NCI-H82 treated with DMSO at 0.1 percent for 48 hours (cell line): ENCODE measurements at regions not wholly inside any gene's neighbourhood (a gene's known extent, or its start where the extent isn't known, plus 50 kb on each side); places are given as distances from the start of the nearest gene placed in this dataset.
"Not testable (repeated sequence)": the region's sequence is repeated elsewhere in the genome, so short reads cannot be mapped to it uniquely, and the experiment has no call there.

Experiments used
- DNase-seq: peaks from one replicate; lab custom pipeline; 2025; ENCODE audit not compliant: unreplicated experiment; lab: John Stamatoyannopoulos, UW

DNA sequence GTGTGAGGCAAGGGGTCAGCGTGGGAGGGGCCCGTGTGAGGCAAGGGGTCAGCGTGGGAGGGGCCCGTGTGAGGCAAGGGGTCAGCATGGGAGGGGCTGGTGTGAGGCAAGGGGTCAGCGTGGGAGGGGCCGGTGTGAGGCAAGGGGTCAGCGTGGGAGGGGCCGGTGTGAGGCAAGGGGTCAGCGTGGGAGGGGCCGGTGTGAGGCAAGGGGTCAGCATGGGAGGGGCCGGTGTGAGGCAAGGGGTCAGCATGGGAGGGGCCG, 119.2 kb downstream of the SEPTIN14 start:
- not testable (repeated sequence) for DNase-seq

DNA sequence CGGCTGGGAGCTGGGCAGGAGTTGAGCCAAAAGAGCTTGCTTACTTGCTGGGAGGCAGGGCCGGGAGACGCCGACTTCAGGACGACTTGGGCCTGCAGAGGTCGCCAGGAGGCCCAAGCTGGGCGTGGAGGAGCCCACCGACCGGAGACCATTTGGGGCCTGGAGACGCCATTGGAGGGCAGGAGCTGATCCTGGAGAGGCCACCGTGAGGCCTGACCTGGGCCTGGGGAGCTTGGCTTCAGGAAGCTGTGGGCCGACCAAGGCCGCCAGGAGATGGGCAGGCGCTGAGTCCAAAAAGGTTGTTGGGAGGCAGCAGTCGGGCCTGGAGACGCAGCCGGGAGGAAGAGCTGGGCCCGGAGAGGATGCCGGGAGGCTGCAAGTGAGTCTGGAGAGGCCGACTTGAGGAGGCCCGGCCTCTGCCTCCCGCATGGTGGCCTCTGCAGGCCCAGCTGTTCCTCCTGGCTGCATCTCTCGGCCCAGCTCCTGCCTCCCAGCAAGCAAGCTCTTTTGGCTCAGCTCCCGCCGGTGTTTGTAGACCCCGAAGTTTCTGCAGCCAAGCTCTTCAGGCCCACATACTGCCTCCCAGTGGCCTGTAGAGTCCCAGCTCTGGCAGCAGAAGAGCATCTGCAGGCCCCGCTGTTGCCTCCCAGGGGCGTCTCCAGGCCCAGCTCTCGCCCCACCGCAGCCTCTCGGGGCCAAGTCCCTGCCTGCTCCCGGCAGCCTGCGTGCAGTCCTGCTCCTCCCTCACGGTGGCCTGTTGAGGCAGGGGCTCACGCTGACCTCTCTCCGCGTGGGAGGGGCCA, 119.7 kb downstream of the SEPTIN14 start:
- not testable (repeated sequence) for DNase-seq

- DNase-seq = not testable (repeated sequence)
These were observed 120.6 kb downstream of the SEPTIN14 start for GRCh38 chr7:55741721-55742631.

GRCh38 chr7:55740633-55741250, 121.8 kb downstream of the SEPTIN14 start:
- DNase-seq = not testable (repeated sequence)

DNA sequence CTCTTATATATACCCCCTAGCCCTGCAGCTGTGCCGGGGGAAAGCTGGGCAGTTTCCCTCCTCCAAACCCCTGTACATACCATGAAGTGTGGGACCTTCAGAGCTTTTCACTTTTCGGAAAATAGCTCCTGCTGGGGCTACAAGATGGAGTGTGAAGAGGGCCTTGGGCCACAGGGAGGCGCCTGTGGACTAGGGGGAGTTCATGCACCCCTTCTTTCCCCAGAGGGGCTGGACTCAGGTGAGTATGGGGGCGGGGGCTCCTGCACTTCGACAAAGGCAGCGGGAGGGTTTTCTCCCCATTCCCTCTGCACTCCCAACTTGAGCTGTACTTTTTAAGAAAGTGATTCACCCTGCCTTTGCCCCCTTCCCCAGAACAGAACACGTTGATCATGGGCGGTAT, 122.5 kb downstream of the SEPTIN14 start:
- DNase-seq = not testable (repeated sequence)

- not testable (repeated sequence) for DNase-seq
These were observed 125.8 kb downstream of the SEPTIN14 start for GRCh38 chr7:55736641-55737221.

GRCh38 chr7:55733241-55734140, 129.1 kb downstream of the SEPTIN14 start:
- DNase-seq = no peak

GRCh38 chr7:55731931-55732330, 130.6 kb downstream of the SEPTIN14 start:
- no peak for DNase-seq

DNA sequence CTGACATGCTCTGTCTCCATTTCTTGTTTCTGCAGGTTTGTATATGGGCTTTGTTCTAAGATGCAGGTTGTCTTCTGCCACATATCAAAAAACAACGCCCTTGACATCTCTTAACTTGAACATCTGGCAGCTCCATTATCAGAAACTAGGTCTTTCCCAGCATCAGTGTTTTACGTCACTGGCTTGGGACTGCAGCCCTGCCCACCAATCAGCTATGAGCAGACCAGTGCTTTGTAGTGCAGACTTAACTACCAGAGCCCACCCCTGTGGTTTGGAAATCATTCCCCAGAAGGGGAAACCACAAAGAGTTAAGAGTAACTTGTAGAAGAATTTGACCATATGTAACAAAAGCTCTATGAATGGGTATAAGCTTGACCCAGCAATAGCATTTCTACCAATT, 132.4 kb downstream of the SEPTIN14 start:
- no peak for DNase-seq

- no peak for DNase-seq
These were observed 139.0 kb downstream of the SEPTIN14 start for GRCh38 chr7:55723621-55723941.

DNA sequence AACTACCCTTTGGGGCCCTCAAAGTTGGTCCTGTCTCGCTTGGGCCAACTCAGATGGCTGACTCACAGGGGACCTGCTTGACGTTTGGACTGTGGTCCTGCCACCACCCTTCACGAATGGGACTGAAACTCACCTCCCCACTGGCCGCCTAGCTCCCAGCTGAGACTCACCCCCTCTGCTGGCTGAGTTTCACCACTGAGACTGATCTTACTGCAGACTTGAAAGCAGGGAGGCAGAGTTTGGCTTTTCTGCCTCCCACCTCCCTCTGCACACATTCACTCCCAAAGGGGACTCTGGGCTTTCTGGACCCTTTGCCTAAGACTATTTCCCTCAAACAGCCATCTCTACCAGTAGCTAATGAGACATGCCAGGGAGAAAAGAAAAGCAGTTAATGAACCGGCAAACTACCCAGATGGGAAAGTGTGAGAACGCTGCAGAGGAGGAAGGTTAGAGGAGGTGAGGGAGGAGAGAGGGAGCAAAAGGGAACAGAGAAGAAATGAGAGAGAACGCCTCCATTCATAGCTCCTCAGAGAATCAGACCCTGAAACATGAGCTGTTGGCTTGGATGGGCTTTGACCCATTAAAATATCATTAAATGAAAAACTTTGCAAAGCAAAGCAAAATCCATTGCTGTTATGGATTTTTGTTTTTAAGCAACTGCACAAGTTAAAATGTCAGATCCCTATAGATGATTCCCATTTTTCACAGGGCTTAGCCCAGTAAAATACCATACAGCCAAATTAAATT, 139.5 kb downstream of the SEPTIN14 start:
- DNase-seq = not testable (repeated sequence)

DNA sequence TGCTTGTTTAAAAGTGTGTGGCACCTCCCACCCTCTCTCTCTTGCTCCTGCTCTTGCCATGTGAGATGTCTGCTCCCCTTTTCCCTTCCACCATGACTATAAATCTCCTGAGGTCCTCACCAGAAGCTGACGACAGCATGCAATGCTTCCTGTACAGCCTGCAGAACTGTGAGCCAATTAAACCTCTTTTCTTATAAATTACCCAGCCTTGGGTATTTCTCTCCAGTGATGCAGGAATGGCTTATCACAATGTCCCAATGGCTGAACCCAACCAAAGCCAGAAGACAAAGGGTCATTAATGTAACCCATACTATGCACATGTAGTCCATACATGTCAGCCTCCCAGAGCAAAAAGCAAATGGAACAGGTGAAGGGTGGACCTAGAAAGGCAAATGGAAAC, 141.5 kb downstream of the SEPTIN14 start:
- DNase-seq = not testable (repeated sequence)

DNA sequence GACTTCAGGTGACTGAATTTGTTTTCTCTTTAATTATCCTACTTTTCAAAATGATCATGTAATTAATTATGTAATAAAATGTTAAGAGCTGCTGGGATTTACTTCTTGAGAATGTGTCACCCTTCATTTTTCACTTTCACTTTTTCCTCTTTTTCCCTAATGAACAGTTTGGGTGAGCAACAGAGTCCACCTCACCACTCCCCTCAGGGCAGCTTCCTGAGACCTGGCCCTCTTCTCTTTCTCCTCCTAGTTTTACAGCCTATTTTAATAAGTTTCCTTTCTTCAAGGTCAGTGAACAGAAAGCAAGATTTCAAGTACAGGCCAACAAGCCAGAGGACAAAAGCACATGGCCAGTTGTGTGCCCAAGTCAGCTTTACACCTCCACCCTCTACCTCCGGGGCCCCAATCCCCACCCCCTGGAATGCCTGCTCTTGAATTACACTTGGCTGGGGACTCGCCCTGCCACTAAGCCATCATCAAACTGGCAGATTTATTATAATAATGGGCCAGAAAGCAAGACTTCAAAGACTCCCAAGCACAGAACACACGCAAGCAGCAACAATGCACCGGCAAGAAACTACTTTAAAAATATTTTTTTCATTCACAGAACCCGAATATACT, 143.1 kb upstream of the VOPP1 start:
- DNase-seq = not testable (repeated sequence)

GRCh38 chr7:55714370-55714769, 142.1 kb upstream of the VOPP1 start:
- not testable (repeated sequence) for DNase-seq

DNA sequence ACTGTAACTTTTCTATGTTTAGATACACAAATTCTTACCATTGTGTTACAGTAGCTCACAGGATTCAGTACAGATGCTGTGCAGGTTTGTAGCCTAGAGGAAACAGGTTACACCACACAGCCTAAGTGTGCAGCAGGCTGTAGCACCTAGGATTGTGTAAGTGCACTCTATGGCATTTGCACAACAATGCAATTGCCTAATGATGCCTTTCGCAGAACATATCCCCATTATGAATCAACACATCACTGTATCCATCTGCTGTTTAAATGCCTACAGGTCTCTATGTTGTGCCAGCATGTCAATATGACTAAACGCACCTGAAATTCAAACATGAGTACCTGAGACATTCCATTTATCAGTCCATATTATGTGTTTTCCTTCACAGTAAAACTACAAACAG, 138.0 kb upstream of the VOPP1 start:
- DNase-seq = not testable (repeated sequence)

GRCh38 chr7:55708028-55708427, 135.7 kb upstream of the VOPP1 start:
- DNase-seq = not testable (repeated sequence)

GRCh38 chr7:55707410-55707809, 135.1 kb upstream of the VOPP1 start:
- not testable (repeated sequence) for DNase-seq

- not testable (repeated sequence) for DNase-seq
These were observed 134.3 kb upstream of the VOPP1 start for GRCh38 chr7:55706451-55707195.
